Gastroesophageal sphincter (tissue), 4 donors: ENCODE measurements at regions not wholly inside any gene's neighbourhood (a gene's known extent, or its start where the extent isn't known, plus 50 kb on each side); places are given as distances from the start of the nearest gene placed in this dataset.

Experiments
- ATAC-seq: fragments of 150-250 bp; one replicate; pipeline ENCODE4 v1.9.1; 2016; ENCODE audit warnings: mild to moderate bottlenecking, moderate library complexity
- H3K27ac ChIP-seq, 4 donors: fragments of 200-600 bp; sonication (generic) in 3 of 4; 1 replicate in 3 of 4; 2 replicates in 1 of 4; pipeline ENCODE4 v1.5.1; 2016 to 2019
- H3K27me3 ChIP-seq: fragments of 200-600 bp; sonication (generic); one replicate; pipeline ENCODE4 v1.5.1; 2019
- H3K36me3 ChIP-seq, 2 donors: fragments of 200-600 bp; sonication (generic); one replicate each; pipeline ENCODE4 v1.5.1; 2019; ENCODE audit warnings: control low read depth in 1 of 2
- H3K4me1 ChIP-seq, 3 donors: fragments of 200-600 bp; sonication (generic); 1 replicate in 2 of 3; 2 replicates in 1 of 3; pipeline ENCODE4 v1.5.1; 2016 to 2019; ENCODE audit warnings: control low read depth in 2 of 3
- H3K4me3 ChIP-seq, 2 donors: fragments of 200-600 bp; sonication (generic); one replicate each; pipeline ENCODE4 v1.5.1; 2019; ENCODE audit warnings: mild to moderate bottlenecking in 1 of 2, moderate library complexity in 1 of 2
- H3K9me3 ChIP-seq, 3 donors: fragments of 200-600 bp; sonication (generic); one replicate each; pipeline ENCODE4 v1.5.1; 2017 to 2019; ENCODE audit warnings: control low read depth in 2 of 3
- EP300 ChIP-seq: sonication (generic); formaldehyde crosslinking; IDR thresholded peaks from one replicate; pipeline ENCODE4 v1.6.1; 2017; ENCODE audit warnings: antibody characterized with exemption, mild to moderate bottlenecking
- POLR2A ChIP-seq, 2 donors: fragments of 450-650 bp; IDR thresholded peaks; one replicate each; pipeline ENCODE4 v1.6.1; 2017; ENCODE audit warnings: antibody characterized with exemption in 2 of 2, mild to moderate bottlenecking in 2 of 2, moderate library complexity in 1 of 2
- POLR2AphosphoS5 ChIP-seq: sonication (generic); formaldehyde crosslinking; IDR thresholded peaks from one replicate; pipeline ENCODE4 v1.6.1; 2017; ENCODE audit warnings: antibody characterized with exemption
- WGBS, 2 donors: methylation state at CpG; one replicate each; pipeline ENCODE4 v1.1.5; 2018; ENCODE audit warnings: low coverage in 1 of 2; 5-methylcytosine and 5-hydroxymethylcytosine counted together
- TF ChIP-seq, protein P1 (sequence below), 4 experiments: fragments of 200-600 bp in 2 of 4; fragments of 450-650 bp in 2 of 4; sonication (generic) in 1 of 4; IDR thresholded peaks; one replicate each; pipeline ENCODE4 v1.5.1; 2017 to 2019; ENCODE audit warnings: antibody characterized with exemption in 4 of 4, mild to moderate bottlenecking in 2 of 4, moderate library complexity in 2 of 4

DNA sequence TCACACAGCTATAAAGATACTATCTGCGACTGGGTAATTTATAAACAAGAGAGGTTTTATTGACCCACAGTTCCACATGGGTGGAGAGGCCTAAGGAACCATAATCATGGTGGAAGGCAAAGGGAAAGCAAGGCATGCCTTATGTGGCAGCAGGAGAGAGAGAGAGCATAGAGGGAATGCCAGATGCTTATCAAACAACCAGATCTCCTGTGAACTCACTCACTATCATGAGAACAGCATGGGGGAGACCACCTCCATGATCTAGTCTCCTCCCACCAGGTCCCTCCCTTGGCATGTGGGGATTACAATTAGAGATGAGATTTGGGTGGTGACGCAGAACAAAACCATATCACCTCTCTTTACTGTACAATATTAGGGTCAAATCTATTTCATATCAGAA is 1101.6 kb upstream of the RAG2 start:
- Histone ChIP-seq H3K27ac (no peak overlapping the region), H3K4me1 (no peaks in the 10 kb centered on the region), H3K36me3 (no peaks in the 10 kb centered on the region), H3K27me3 (no peaks in the 10 kb centered on the region), H3K9me3 (peaks cover 0 to 16% (median 0%) of the 10 kb centered on the region in 3 donors), H3K4me3 (no peak overlapping the region)
- TF ChIP-seq, protein P1, sequence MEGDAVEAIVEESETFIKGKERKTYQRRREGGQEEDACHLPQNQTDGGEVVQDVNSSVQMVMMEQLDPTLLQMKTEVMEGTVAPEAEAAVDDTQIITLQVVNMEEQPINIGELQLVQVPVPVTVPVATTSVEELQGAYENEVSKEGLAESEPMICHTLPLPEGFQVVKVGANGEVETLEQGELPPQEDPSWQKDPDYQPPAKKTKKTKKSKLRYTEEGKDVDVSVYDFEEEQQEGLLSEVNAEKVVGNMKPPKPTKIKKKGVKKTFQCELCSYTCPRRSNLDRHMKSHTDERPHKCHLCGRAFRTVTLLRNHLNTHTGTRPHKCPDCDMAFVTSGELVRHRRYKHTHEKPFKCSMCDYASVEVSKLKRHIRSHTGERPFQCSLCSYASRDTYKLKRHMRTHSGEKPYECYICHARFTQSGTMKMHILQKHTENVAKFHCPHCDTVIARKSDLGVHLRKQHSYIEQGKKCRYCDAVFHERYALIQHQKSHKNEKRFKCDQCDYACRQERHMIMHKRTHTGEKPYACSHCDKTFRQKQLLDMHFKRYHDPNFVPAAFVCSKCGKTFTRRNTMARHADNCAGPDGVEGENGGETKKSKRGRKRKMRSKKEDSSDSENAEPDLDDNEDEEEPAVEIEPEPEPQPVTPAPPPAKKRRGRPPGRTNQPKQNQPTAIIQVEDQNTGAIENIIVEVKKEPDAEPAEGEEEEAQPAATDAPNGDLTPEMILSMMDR (IDR thresholded peaks at IDR 0.05) = no peak
- no peak for TF ChIP-seq EP300
- no peak for ATAC-seq
- 67 to 89% methylated on average over 2 of the region's 2 CpGs for WGBS, 2 donors

DNA sequence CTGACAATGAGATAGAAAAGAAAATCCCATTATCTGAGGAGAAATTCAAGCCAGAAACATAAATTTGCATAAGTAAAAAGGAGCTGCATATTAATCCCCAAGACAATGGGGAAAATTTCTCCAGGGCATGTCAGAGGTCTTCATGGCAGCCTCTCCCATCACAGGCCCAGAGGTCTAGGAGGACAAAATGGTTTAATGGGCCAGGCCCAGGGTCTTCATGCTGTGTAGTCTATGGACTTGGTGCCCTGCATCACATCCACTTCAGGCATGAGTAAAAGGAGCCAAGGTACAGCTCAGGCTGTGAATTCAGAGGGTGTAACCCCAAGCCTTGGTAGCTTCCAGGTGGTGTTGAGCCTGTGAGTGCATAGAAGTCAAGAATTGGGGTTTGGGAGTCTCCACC is 1097.2 kb upstream of the RAG2 start:
- no peak for ATAC-seq
- H3K9me3 ChIP-seq = peaks cover 0 to 24% (median 0%) of the 10 kb centered on the region in 3 donors
- TF ChIP-seq, protein P1 (IDR thresholded peaks at IDR 0.05) = no peak
- no peak for TF ChIP-seq POLR2AphosphoS5
- no peak for TF ChIP-seq EP300
- no peak for TF ChIP-seq POLR2A (IDR thresholded peaks at IDR 0.05)
- no peaks in the 10 kb centered on the region for H3K4me1 ChIP-seq
- H3K27me3 ChIP-seq = no peaks in the 10 kb centered on the region
- H3K36me3 ChIP-seq = no peaks in the 10 kb centered on the region
- H3K27ac ChIP-seq = no peak overlapping the region
- H3K4me3 ChIP-seq = no peak overlapping the region

DNA sequence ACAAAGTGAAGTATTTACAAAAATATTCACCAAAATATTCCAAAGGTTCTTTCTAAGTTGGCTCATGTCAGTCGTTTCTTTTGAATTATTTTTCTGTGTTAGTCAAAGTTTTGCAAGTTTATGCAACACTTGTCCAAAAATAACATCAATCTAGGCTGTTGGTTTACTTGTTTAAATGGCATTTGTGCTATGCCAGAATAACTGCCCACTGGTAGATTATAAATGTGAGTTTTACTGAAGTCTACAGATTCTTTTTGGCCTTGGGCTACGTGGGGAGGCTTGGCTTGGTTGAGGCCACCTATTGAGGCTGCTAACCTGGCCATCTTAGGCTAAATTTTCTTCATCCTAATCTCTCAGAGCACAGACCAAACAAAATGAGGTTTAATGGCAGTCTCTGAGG is 1091.9 kb upstream of the RAG2 start:
- H3K27ac ChIP-seq = no peak overlapping the region
- TF ChIP-seq POLR2AphosphoS5 = no peak
- TF ChIP-seq POLR2A (IDR thresholded peaks at IDR 0.05) = no peak
- no peak for TF ChIP-seq EP300
- no peaks in the 10 kb centered on the region for H3K27me3 ChIP-seq
- ATAC-seq = no peak
- H3K4me1 ChIP-seq = no peaks in the 10 kb centered on the region
- H3K4me3 ChIP-seq = no peak overlapping the region
- 18 to 21% methylated on average over 2 of the region's 2 CpGs for WGBS, 2 donors
- H3K36me3 ChIP-seq = no peaks in the 10 kb centered on the region
- peaks cover 0 to 11% (median 0%) of the 10 kb centered on the region in 3 donors for H3K9me3 ChIP-seq

DNA sequence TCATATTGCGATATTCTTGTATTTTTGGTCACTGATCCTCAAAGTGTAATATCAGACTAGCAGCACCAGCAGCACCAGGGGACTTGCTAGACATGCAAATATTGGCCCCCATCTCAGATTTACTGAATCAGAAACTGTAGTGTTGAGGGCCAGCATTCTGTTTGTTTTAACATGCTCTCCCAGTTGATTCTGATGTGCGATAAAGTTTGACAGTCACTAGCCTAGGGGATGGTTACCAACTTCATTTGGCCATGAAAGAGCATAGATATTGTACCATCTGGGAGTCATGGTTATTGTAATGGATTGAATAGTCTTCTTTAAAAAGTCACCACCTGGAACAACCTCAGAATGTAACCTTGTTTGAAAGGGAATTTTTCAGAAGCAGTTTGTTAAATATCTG is 1090.4 kb upstream of the RAG2 start:
- WGBS, 2 donors = 48 to 51% methylated on average over 2 of the region's 2 CpGs
- Histone ChIP-seq H3K27me3 (no peaks in the 10 kb centered on the region), H3K4me1 (no peaks in the 10 kb centered on the region), H3K9me3 (no peaks in the 10 kb centered on the region), H3K4me3 (no peak overlapping the region), H3K36me3 (no peaks in the 10 kb centered on the region), H3K27ac (no peak overlapping the region)
- ATAC-seq = no peak
- no peak for TF ChIP-seq POLR2AphosphoS5
- no peak for TF ChIP-seq POLR2A (IDR thresholded peaks at IDR 0.05)
- TF ChIP-seq, protein P1 (IDR thresholded peaks at IDR 0.05) = no peak

DNA sequence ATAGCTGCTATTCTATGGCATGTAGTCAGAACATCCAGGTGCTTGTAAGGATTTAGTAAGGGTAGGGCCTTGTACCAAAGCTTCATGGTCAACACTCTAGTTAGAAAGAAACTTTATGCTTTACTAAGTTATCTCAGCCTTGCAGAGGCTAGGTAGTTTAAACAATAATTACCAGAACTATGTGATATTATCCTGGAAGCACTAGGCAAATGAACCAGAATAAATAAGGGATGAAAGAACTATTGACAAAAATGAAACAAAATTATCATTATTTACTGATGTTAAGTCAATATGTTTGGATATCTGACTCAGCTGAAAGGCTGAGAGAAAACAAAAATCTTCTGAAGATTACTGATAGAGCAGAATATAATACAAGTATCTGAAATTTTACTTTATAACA is 1089.1 kb upstream of the RAG2 start:
- Histone ChIP-seq H3K9me3 (no peaks in the 10 kb centered on the region), H3K36me3 (no peaks in the 10 kb centered on the region), H3K4me3 (no peak overlapping the region), H3K27ac (no peak overlapping the region), H3K27me3 (no peaks in the 10 kb centered on the region), H3K4me1 (no peaks in the 10 kb centered on the region)
- TF ChIP-seq EP300 = no peak
- TF ChIP-seq POLR2AphosphoS5 = no peak
- TF ChIP-seq POLR2A (IDR thresholded peaks at IDR 0.05) = no peak
- TF ChIP-seq, protein P1 (IDR thresholded peaks at IDR 0.05) = no peak
- ATAC-seq = no peak

DNA sequence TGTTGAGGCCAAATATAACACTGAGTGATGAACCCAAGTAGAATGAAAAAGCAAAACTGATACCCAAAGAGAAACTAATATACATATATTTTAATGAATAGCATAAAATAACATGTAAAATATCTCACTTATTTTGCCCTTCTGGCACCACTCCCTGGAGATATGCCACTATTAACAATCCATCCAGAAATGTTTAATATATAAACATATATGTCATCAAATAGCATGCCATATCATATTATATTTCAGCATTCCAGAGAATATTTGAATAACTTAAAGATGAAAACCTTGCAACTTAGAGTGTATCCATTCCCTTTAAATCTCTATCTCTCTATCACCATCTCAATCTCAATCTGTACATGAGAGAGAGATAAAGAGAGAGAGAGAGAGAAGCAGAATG is 1073.3 kb upstream of the RAG2 start:
- Histone ChIP-seq H3K36me3 (no peaks in the 10 kb centered on the region), H3K4me1 (no peaks in the 10 kb centered on the region), H3K4me3 (no peak overlapping the region), H3K27ac (no peak overlapping the region), H3K27me3 (no peaks in the 10 kb centered on the region), H3K9me3 (no peaks in the 10 kb centered on the region)
- TF ChIP-seq EP300 (no peak), POLR2A (IDR thresholded peaks at IDR 0.05) (no peak), POLR2AphosphoS5 (no peak)
- TF ChIP-seq, protein P1 (IDR thresholded peaks at IDR 0.05) = no peak
- ATAC-seq = no peak
